GM21529 (cell line): ENCODE measurements at regions not wholly inside any gene's neighbourhood (a gene's known extent, or its start where the extent isn't known, plus 50 kb on each side); places are given as distances from the start of the nearest gene placed in this dataset.

Experiments
- ATAC-seq: cut with Tn5 transposase; IDR thresholded peaks from one replicate; pipeline ENCODE4 v1.9.1; 2021; ENCODE audit not compliant: unreplicated experiment

DNA sequence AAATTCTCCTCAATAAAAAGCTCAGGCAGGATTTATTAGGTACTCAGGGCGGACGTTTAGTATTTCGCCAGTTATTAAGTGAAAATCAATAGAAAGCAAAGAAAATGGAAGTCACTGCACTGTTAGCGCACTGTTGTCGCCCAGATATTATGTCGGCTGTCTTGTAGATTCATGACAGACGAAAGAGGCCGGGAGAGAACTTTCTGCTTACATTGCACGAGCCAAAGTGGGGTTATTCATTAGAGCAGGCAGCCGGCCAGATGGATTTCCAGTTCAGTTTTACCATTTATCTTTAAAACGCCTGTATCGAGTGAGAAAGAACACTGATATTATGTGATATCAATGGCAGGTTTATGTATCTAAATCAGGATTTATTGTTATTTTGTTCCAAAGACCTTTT lies 866.0 kb upstream of the NR2F2 start:
- no peak for ATAC-seq

DNA sequence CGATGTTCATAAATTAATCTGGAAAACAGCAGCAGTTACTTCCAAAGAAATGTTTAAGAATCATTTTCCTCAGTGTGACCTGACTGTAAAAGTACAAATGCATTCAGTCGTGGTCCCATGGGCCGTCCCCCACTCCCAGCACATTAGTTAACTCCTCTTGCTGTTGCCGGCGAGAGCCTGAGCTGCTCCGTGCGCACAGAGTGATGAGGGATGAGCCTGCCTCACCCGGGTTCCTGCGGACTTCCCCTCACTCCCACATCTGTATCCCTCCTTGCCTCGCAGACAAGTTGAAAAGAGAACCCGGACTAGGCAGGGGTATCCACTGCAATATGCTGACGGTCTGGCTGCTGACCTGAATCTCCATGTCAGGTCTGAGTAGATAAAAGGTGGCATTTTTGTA lies 861.7 kb upstream of the NR2F2 start:
- ATAC-seq = no peak

DNA sequence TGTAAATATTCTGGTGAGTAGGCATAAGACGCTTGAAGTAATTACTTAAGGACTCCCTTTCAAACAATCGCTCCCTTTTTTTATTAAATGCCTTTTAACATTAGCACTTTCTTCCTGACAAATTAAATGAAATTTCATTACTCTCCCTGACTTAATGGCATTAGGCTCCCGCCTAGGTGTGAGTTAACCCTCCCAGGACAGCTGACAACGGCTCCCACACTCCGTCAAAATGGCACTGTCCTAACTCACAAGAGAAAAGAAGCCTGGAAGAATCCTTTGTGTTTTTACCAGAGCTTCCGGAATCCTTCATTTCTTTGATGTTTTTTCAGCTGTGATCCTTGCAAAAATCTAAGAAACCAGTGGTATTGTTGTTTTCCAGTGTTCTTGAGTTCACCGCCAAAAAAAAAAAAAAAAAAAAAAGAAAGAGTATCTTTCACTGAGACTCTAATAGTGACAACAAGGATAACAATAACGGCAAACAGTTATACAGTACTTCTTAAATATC lies 861.0 kb upstream of the NR2F2 start:
- no peak for ATAC-seq

DNA sequence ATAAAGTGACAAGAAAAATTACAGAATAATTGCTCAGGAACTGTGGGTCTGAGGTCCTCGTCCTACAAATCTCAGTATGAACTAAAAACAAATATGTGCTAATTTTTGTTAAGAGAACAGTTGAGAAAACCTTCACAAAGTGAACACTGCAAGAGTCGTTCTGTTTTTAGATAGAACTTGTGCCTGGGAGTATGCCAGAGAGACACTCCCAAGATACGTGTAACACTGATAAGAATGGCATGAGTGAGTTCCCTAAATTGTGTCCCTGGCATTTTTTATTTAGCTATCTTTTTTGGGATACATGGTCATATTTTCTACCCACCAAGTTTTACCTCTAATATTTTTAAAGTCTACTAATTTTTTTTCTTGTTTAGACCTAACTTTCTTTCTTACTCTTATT lies 860.0 kb upstream of the NR2F2 start:
- ATAC-seq = no peak

DNA sequence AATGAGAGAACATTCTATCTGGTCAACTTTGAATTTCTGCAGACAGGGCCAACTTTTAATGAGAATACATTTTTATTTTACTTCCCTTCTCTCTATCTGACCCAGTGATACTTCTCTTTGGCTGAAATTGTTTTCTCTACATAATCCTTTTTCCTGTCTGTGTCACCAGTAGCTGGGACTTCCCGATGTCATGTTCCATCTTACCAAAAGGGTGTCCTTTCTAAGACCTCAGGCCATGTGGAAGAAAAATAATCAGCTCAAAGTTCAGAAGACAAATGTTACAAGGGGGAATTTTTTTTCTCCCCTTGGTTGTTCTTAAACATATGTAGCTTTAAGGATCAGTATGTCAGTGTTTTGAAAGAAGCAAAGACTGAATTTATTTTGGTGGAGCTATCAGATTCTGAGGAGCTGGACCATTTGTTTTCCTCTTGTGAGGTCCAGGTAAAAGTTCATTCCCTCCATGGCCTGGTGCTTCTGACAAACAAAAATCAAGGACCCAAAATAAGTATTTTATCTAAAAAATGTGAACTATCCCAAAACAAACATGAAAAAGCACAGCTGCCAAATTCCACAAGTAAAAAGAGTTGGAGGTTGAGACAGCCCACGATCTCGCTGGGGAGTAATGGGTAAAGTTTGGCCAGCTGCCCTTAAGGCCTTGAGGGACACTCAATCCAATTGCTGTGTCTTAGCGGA lies 859.4 kb upstream of the NR2F2 start:
- no peak for ATAC-seq

DNA sequence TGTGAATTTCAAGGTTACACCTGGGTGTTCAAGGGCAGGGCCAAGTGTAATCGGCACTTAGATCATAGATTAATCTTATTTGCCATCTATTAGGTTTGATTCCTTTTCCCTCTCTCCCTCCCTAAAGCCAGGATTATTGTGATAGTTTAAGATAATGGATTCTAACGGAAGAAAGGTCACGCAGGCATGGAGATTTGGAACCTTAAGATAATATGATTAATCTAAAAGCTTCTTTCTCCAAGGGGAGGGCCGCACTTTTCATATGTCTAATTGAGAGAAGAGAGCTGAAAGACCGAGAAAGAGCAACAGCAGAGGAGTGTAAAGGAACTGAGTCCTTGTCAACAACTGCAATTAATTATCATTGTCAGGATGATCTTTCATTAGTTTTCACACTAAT lies 858.8 kb upstream of the NR2F2 start:
- ATAC-seq = no peak

DNA sequence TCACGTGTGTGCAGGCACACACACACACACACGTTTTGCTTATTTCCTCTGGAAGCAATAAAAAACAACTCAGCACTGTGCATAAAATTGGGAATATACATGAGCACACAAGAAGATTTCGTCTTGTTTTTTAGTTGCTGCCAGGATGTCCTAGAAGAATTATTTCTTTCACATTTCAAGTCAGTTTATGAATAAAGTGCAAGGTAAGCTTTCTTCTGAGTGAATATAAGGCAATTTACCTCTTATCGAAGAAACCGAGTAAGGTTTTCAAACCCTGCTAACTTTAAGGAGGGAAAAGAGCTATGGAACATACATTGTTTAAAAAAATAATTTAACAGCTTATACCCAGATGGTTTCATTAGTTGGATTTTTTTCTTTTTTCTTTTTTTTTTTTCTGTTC lies 855.4 kb upstream of the NR2F2 start:
- no peak for ATAC-seq

DNA sequence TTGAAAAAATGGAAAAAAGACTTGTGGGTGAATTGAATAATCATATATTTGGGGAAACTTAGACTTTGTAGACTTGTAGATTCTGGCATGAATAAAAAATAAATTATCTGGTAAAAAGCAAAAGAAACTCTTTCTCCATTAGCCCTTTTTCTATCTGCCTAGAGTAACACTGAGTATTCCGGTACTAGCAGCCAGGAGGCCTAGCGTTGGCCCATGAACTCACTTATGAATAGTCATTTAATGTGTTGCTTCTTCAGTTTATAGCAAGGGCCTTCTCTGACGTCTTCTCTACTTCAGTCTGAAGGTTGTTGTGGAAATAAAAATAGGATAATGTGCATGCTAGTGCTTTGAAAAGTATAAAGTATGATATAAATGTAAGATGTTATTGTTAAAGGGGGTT lies 851.2 kb upstream of the NR2F2 start:
- no peak for ATAC-seq

DNA sequence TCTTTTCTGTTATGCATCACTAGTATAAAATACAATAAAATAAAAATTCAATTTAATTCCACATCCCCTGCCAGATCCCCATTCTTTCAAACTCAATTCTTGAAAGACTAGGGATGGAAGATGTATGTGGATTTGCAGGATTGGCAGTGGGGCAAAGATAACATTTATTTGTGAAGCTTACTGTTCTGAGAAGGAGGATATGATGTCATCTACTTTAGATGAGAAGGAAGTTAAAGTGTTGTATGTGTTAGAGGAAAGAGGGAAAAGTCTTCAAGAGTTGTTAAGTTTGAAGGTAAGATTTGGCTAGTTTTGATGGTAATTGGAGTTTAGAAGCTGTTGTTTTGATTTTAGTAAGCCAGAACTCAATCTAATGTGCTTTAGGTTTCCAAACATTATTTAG lies 845.1 kb upstream of the NR2F2 start:
- ATAC-seq = no peak

DNA sequence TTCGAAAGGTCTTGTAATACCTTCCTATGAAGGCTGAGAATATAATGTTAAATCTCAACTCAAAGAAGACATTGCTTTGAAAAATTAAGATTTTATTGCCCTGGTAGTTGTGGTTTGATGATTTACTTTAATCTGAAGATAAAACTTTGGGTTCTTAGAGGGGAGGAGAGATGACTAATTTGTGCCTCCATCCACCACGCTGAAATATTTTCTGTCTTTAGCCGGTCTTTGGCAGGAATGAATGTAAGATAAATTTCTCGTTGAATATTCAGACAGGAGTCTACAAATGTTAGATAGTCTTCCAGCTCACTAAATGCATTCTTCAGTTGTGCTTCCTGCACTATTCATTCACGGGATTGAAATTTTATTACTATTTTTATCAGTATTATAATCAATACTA lies 844.3 kb upstream of the NR2F2 start:
- ATAC-seq = no peak

DNA sequence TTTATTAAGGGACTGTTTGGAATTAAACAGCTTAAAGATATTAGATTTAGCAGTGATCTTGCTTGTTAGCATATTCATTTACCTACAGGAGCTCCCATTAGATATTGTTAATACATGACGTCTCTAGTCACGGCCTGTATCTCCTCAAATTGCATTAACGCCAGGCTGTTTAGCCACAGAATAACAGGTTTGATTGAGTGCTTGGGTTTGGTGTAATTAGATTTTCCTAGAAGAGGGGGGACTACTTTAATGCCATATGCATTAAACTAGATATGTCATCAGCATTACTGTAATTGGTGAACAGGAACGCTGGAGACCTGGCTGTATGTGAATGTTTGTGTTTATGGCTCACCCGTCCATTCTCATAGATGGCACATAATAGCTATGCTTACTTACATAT lies 841.4 kb upstream of the NR2F2 start:
- no peak for ATAC-seq

DNA sequence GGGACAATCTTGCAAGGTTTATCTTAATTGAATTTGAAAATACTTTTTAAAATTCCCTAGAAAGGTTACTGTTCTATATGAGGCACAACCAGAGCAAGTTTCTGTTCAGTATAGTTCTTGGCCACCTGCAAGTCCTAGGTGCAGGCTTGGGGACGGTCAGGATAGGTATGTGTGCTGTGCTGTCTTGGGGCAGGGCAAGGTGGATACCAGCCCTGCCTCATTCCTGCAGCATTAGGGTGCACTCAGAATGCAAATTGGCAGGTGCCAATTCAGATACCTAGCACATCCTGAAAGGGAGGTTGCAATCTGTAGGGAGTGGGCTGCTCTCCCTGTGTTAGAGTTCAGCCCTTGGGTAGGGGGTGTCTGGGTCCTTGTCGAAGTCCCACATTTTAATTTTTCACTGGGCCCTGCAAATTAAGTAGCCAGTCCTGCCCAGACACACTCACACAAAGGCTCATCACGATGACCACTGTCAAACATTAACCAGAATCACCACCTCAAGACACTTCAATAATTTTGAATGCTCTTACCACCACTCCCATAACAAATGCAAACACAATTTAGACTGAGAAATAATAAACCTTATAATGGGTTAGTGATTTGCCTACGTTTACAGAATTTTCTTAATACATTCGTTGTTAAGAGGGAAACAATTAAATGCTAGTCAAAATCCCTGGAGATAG lies 838.0 kb upstream of the NR2F2 start:
- no peak for ATAC-seq

DNA sequence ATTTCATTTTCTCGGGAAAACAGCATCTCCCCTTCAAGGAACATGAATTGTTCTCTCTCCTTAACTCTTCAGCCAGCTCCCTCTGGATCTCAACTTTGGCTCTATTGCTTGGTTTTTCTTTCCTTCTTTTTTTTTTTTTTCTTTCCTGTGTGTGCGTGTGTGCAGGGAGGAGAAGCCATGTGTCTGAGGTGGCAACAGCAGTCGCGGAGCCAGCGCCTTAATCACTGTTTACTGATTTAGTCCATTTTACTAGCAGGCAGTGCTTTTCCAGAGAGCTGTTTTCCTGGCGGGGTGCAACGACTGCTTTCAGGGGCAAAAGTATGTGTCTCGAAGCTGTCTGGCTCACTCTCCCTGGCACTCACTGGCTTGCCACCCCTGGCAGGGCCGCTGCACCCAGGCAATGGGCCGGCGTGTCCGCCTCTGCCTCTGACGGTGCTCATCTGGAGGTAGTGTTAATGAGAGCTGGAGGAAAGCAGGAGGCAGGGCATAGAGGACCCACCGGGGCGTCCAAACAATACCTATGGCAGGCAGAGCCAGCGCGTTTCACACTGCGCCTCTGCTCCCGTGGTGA lies 835.4 kb upstream of the NR2F2 start:
- no peak for ATAC-seq

DNA sequence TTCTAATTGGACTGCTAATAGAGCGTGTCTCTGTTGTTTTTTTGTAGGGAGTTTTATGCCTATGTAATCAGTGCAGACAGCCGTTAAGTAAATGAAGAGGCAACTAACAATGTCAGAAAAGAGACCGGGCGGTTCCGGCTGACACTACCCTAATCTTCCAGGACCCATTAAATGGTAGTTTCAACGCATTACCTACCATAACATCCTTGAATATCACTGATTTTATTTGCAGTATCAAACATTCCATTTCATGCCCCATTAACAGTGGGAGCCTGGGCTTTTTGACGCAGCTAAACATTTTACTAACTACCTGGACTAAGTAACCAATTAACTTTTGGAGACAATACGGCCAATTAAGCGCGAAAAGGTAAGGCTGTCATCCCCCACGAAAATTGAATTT lies 832.9 kb upstream of the NR2F2 start:
- ATAC-seq = no peak

DNA sequence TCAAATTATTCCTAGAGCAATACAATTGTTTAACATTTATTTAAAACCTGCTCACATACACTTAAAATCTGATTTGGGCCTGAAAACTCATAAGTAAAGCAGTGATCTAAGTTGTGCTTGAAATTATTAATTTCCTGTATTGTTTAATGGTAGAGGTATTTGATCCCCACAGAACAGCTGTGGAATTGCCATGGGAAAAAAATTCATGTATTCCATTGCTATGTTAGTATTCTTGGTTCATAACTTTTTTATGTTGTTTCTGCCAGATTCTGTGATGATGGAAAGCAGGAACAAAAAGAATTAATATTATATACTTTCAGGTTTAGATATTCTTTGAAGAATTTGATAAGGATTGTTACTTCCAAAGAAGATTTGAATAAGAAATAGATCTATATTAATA lies 831.5 kb upstream of the NR2F2 start:
- ATAC-seq = no peak

DNA sequence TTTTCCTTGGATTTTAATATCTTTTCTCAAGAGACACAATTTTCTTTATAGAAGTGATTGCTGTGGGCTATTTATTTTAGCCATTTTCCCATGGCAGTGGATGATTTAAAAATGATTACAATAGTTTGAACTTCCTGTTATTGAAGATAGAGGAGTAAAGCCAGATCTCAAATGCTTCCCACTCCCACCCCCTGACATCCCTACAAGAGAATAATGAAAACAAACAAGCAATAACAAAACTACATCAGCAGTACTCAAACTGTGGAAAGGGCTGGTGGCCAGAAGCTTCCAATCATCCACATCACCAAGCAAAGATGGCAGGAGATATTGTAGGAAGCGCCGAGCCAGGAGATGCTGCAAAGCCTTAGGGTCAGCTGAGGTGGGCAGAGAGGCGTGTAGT lies 831.1 kb upstream of the NR2F2 start:
- no peak for ATAC-seq

DNA sequence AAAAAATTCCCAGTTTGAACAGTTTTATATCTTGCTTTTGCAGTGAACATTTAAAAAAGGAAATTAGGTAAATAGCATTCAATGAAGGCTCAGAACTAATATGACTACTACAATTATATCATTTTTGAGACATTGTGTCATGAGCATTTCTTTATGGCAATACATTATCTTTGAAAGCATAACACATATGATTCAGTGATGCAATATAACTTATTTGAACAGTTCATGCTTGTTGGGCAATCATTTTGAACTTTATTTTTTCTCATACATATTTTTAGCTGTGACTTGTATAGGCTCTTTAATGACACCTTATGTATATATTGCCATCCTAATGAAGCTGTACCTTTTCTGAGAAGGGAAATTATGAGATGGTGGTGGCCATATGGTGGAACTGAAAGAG lies 828.6 kb upstream of the NR2F2 start:
- ATAC-seq = no peak

DNA sequence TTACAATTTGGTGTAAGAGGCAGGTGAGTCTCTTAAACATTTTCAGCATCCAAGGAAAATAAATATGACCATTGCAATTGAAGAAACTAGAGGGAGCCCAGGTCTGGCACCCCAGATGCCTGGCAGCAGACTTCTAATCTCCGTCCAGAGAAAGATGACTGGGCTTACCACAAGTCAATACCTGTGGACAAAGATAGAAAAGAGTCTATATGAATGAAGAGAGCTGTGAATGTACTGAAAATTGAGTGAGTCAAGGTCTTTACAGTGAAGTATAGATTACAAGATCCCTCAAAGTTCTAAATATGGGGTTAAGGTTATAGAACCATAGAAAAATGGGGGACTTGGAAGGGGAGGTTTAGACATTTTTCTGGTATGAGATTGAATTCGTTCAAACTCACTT lies 827.4 kb upstream of the NR2F2 start:
- ATAC-seq = no peak

DNA sequence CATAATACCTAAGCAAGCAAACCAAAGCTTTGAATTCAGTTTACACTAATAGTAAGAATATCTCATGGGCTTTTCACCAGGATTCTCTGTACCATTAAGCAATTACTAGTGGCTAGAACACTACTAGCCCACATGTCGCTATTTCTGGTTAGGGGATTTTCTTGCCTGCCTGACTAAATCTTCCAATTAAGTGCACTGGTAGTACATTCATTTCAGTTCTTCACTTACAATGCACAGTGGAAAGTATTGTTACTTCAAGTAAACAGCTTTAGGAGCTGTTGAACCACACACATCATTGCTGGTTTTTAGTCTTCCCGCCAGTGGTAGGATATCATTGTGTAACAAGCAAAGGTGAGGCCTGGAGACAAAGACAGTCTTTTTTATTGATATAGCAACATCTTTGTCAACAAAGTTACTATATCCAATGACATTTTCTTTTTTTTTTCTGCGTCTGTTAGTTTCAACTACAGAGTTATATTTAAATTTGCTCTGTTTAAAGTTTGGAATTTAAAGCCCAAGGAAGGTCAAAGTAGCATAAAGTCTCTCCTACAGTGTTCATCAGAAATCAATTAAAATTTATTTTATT lies 826.8 kb upstream of the NR2F2 start:
- ATAC-seq = no peak

DNA sequence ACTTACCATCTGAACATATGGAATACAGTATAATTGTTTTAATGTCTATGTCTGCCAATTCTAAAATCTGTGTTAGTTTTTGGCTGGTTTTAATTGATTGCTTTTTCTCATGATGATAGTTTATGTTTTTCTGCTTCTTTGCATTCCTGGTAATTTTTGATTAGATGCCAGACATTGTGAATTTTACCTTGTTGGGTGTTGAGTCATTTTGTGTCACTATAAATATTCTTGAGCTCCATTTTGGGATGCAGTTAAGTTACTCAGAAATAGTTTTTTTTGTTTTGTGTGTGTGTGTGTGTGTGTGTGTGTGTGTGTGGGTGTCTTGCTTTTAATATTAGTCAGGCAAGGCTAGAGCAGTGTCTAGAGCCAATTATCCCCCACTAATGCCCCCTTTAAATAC lies 818.8 kb upstream of the NR2F2 start:
- no peak for ATAC-seq

DNA sequence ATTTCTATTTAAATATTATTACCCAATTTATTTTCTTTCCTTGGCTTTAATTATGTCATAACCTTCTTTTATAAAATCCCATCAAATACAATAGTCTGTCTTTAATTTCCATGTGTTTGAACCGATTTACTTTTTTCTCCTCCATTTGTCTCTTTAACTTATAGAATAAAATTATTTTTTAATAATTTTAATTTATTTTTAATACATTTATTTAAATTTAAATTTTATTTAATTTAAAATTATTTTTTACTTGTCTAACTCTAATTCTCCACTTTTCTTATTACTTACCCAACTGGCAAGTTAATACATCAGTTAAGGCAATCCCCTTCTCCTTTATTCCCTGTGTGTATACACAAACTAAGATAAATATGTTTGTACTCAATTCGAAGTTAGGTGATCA lies 817.6 kb upstream of the NR2F2 start:
- no peak for ATAC-seq

DNA sequence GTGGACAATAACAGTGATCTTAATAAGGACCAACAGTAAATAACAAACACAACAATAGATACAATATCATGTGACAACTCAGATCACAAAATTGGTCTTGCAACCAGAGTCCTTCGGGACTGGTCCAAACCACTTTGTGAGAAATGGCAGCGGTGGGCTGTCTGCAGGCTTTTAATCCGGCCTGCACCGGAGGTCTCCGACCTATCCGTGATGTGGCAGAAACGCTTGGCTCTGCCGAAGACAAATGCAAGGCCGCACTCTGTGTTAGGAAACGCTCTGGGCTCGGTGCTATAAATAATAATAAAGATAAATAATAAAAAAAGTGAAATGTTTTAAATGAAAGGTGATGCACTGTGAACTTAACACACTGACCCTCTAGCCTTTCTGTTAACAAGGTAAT lies 810.6 kb upstream of the NR2F2 start:
- ATAC-seq = no peak
